NCI-H1048 (cell line): ENCODE measurements at regions not wholly inside any gene's neighbourhood (a gene's known extent, or its start where the extent isn't known, plus 50 kb on each side); places are given as distances from the start of the nearest gene placed in this dataset.
"Not testable (repeated sequence)": the region's sequence is repeated elsewhere in the genome, so short reads cannot be mapped to it uniquely, and the experiment has no call there.

Experiments used
- DNase-seq: peaks from one replicate; lab custom pipeline; 2025; lab: John Stamatoyannopoulos, UW

DNA sequence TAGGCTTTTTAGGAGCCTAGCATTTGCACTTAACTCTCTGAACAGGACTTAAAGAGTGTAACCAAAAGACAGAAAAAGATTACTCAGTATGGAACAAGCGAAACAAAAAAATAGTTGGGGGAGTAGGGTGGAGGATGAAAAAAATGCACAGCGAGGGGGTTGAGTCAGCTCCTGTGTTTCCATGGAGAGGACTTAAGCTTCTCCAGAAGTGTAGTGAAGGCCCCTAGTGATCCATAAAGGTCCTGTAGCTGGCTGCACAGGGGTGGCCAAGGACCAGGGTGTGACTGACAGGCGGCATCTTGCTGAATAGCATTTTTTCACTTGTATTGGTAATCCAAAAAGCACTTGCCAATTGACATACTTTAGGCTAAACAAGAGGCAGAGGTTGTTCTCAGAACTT is 533.9 kb downstream of the RFPL4B start:
- no peak for DNase-seq

DNA sequence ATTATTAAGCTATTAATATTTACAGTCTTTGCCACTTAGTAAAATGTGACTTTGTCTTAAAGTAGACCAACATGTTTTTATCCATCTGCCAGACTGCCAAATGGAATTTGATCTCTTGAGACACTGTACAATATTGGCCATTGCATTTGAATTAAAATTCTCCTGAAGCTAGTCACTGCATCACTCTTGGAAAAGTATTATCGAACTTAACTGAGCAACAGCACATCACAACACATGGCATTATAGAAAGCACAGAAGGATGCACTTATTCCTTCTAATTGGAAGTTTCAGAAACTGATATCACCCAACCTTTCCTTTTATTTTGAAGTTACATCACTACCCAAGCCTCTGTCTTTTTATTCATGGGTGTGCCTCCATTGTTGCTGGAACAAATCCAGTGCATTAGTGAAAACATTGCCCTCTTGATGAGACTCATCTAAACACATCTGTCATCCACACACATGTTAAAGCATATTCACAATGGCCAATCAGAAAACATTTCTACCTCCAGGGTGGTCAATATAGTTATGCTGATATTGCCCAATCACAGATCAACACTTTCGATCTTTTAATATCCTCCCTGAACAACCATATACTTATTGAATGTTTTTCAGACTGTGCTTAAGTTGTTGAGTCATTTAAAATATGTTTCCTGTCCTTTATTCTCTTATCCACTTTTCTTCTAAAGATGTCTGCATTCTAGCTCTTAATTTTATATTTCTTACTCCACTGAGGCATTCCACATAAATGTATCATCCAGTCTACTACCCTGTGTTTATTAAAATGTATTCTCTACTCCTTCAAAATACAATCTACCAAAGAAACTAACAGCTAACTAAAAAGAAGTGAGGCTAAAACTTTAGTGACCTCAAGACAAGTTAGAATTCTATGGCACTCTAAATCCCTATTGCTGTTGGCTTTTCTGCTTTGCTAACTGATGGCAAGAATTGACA is 535.0 kb downstream of the RFPL4B start:
- no peak for DNase-seq

DNA sequence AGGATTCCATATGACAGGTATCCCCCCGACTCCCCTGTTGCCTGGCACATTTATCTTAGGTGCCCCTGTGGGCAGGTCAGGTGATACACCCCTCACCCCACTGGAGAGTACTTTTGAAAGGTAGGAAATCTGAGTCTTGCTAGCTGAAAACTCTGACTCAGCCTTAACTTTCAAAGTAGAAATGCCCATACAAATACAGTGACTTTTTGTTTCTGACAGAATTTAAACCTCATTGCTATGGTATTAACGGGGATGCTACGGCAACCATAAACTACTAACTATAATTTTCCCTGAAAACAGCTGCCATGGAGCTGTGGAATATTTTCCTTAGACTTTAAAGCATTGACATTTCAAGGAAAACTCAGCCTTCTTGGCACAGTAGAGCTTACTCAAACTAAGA is 536.0 kb downstream of the RFPL4B start:
- DNase-seq: no peak

DNA sequence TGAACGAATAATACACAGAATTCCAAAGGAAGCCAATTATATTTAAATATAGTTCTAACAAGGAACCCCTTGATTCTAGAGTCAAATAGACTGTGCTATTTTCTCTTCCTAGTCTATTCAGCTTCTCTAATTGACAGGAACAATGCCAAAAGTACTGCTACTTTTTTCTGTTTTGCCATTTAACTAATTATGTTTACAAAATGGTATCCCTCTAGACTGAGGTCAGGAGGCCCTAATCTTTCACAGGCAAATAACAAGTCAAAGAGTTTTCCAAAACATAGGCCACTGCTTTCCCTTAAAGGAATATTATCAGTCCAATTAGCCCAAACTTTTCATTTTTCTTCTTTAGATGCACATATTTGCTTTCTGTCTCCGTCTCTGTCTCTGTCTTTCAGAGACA is 539.3 kb downstream of the RFPL4B start:
- DNase-seq: no peak

DNA sequence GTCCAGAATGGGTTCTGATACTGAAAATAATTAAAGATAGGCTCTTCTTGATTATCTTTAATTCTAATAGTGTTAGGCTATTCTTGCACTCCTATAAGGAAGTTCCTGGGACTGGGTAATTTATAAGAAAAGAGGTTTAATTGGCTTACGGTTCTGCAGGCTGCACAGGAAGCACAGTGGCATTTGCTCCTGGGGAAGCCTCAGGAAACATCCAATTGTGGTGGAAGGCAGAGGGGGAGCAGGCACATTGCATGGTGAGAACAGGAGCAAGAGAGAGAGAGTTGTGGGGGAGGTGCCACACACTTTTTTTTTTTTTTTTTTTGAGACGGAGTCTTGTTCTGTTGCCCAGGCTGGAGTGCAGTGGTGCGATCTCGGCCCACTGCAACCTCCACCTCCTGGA is 540.3 kb downstream of the RFPL4B start:
- not testable (repeated sequence) for DNase-seq

DNA sequence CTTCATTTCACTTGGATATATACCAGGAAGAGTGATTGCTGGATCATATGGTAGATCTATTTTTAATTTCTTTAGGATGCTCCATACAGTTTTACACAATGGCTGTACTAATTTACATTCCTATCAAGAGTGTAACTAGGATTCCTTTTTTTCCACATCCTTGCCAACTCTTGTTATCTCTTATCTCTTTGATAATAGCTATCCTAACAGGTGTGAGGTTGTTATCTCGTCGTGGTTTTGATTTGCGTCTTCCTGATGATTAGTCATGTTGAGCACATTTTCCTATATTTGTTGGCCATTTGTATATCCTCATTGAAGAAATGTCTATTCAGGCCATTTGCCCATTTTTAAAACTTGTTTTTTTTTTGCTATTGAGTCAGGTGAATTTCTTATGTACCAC is 552.4 kb downstream of the RFPL4B start:
- no peak for DNase-seq

DNA sequence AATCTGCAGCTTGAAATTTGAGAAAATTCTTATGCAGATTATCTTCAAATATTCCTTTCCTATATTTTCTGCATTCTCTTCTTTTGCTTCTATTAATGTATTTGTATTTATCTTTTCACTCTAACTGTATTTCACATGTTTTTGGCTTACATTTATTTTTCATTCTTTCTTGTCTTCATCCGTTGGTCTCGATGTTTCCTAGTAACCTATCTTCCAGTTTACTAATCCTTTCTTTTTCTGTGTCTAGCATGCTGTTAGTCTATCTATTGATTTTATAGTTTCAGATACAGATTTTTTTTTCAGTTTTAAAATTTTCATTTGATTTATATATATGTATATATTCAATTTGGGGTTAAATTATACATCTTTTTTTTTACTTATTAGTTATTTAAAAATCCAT is 556.2 kb downstream of the RFPL4B start:
- no peak for DNase-seq

DNA sequence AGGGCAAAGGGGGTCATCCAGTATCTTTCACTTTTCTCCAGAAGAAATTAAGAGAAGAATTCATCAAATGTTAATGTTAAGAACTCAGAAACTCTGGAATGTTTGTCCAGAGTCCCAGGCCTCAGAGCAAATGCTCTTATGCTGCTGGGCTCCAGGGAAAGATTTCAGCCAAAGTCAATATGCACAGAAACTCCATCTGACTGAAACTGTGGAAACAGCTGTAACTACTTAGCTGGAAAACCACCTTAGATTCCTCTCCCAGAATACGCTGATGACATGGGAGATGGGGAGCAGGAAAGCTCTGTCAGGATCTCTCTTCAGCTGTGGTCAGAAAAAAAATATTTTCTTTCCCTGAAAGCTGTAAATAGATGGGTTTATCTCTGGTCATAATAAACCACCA is 559.6 kb downstream of the RFPL4B start:
- no peak for DNase-seq

DNA sequence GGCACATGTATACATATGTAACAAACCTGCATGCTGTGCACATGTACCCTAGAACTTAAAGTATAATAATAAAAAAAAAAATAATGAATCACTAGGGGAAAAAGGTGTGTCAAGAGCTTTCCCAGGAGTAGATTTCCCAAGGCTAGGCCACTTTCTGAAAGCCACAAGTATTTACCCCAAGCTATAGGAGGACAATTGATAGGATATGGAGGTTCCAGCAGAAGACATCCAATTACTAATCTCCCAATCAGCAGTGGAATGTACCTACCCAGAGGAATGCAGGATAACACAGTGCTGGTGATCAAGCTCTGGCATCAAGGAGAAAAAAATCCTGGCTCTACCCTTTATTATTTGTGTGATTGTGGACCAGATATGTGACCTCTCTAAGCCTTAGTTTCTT is 562.7 kb downstream of the RFPL4B start:
- DNase-seq: no peak

DNA sequence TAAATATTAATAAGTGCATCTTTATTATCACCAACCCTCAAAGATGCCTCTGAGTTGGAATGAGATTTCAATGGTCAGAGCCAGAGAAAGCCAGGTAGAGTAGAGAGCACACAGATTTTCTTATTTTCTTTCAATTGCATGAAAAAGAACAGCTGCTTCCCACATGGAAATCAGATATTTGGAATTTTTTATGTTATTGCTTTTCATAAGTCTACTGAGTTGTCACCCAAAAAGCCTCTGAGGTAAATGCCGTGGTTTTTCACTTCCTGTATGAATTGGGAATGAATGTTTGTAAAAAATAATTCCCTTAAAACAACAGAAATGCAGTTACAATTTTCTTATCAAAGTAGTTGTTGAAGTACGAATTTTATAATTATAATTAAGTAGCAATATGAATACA is 563.1 kb downstream of the RFPL4B start:
- no peak for DNase-seq

DNA sequence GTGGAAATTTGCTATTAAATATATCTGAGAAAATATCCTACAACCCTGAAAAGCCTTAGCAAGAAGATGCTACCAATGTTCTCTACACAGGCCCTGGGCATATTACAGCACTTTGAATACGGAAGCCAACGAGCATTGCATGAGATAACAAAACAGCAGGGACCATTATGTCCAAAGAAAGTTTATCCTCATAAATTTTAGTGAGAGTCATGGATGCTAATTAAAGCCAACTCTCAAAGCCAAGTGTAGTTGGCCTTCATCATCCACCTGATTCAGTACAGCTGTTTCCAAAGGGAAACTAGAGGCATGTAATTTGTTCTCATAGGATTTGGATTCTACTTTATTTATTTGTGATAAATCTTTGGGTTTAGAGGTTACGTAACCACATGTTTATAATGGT is 564.8 kb downstream of the RFPL4B start:
- no peak for DNase-seq

DNA sequence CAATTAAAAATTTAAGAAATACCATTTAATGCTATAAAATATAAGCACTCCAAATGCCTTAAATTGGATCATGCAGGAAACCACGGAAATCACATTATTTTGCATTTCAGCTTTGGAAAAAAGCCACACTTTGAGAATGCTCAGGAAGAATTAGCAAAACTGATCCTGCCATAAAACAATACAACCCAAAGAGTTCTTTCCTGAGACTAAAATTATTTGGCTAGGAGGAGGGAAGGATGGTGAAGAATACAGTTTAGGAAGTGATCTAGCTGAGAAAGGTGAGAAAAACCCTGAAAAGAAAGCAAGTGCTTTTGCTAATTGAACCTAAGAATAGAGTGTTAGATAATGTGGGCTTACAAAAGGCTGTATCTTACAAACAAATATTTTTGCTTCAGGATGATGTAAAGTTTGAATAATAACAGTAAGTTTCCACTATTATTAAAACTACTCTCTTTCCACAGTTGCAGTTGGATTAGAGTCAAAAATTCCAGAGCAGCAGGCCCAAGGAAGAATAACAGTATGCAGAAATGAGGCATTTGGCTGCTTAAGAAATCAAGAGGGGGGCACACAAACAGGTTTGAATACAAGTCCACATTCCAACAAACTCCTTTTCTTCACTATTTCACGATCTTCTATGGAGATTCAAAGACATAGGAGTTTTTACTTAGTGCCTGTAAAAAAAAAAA is 565.4 kb downstream of the RFPL4B start:
- DNase-seq: no peak

DNA sequence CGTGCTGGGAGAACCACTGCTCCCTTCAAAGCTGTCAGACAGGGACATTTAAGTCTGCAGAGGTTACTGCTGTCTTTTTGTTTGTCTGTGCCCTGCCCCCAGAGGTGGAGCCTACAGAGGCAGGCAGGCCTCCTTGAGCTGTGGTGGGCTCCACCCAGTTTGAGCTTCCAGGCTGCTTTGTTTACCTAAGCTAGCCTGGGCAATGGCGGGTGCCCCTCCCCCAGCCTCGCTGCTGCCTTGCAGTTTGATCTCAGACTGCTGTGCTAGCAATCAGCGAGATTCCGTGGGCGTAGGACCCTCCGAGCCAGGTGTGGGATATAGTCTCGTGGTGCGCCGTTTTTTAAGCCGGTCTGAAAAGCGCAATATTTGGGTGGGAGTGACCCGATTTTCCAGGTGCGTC is 572.6 kb downstream of the RFPL4B start:
- not testable (repeated sequence) for DNase-seq

DNA sequence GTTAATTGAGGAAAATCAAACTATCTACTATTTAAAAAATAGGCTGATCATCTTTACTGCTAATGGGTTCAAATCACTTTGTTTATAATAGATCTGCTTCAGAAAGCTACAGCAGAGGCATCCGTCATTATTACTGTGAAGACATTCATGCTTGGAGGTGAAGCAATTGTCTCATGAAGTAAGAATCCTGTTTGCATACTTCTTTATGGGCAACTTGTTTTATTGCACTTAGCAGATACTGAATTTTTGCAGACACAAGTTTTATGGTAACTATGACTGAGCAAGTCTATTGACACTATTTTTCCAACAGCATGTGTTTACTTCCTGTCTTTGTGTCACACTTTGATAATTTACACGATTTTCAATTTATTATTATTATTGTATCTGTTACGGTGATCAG is 573.9 kb downstream of the RFPL4B start:
- no peak for DNase-seq

DNA sequence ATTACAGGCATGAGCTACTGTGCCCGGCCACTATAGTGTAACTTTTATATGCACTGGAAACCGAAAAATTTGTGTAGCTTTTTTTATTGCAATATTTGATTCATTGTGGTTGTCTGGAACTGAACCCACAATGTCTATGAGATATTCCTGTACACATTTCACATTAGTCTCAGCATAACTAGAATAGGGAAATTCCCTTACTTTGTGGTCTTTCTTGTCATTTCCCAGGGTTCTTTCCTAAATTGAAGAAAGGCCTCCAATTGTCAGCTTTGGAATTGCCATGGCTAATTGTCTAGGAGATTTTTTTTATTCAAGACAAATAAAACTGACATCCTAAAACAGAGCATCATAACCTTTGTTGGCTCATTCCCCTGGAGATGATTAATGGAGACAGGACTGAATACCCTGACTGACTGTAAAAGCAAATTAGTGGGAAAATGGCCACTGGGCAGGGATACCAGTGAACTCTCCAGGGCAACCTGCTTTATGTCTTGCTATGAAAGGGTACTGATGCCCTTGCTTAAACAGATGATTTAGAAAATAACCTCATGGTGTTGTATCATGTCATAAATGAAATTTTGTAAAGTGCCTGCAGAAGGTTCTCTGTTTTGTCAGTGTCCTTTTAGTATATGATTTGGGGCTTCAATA is 576.9 kb downstream of the RFPL4B start:
- no peak for DNase-seq

DNA sequence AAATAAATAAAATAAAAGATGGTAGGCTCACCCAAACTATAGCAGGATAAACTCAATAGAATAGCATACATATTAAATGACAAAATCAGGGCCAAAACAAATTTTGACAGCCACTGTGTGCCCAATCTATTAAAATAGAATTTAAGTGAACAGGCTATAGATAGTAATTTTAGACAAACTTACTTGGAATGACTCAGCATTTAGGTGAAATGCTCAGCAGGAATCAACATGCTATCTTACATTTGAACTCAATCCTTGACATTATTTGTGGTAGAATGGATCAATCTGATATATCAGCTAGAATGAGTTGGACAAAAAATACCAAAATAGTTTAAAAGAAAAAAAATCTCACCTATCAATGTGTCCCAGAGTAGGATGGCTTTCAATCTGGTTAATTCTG is 578.6 kb downstream of the RFPL4B start:
- no peak for DNase-seq

DNA sequence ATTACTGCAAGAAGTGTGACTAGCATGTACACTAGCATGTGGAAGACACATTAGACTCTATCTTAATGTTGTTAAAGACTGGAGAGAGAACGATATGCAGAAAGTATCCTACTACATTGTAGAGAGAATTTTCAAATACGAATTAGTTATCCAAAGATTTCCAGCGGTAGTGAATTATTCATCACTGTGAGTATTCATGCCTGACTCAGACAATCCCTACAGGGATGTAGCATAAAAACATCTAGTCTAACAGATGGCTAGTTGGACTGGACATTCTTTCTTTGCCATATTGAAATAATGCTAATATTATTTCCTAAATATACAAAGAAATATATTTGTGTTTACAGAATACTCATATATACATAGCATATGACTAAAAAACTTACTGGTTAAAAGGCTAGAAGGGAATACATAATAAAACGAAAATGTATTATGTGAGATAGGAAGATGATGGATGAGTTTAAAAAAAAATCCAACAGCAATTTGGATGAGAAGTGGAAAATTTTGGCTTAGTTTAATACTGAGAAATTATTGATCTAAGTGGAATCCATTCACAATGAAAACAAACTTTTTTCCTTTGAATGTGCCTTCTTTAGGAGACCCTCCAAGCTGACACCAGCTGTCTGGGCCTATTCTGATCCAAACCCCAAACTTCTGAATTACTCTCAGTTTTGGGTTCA is 580.7 kb downstream of the RFPL4B start:
- DNase-seq: no peak

DNA sequence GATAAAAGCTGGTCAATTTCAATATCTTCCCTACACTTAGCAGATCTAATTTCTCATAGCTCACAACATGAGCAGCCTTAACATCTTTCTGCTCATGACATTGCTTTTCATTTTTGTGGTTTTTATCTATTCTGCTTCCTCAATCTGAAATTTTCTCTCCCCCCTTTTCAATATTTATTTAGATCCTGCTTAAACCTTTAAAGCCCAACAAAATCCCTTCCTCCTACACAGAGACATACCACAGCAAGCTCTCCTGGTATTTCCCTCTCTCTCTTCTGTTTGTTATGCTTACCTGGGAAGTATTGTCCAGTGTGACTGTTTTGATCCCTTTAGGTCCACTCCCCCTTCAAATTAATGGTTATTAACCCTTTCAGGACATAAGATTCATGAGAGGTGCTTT is 582.5 kb downstream of the RFPL4B start:
- DNase-seq: no peak

DNA sequence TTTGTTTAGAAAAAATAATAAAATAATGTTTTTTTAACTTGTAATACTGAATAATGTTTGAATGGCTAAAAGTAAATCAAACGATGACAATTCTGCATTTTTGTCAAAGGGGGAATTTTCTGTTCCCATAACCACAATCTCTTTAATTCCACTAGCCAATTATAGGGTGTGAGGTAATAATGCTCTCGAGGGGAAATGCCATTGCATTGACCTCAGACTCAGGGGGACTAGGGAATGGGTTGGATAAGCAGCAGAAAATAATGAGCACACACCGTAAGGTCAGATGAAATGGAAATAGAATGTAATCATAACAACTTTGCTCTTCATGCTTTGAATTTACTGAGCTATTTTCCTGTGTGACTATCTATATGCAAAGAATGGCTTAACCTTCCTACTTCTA is 584.7 kb downstream of the RFPL4B start:
- no peak for DNase-seq

DNA sequence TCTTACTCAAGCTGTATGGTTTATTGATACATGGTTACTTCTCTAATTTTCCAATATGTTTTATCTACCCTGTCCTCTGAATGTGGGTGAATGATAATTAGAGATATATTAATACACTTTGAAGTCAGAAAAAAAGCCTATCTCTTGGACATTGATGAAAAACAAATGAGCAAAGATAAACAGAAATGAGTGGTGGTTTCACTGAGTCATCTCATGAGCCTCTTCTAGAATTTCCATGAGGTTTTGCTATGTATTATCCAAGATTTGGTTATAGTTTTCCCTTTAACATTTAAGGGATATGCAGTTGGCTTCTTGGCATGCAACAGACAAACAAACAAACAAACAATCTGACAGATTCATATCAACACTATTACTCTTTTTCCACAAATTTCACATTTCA is 586.8 kb downstream of the RFPL4B start:
- no peak for DNase-seq

DNA sequence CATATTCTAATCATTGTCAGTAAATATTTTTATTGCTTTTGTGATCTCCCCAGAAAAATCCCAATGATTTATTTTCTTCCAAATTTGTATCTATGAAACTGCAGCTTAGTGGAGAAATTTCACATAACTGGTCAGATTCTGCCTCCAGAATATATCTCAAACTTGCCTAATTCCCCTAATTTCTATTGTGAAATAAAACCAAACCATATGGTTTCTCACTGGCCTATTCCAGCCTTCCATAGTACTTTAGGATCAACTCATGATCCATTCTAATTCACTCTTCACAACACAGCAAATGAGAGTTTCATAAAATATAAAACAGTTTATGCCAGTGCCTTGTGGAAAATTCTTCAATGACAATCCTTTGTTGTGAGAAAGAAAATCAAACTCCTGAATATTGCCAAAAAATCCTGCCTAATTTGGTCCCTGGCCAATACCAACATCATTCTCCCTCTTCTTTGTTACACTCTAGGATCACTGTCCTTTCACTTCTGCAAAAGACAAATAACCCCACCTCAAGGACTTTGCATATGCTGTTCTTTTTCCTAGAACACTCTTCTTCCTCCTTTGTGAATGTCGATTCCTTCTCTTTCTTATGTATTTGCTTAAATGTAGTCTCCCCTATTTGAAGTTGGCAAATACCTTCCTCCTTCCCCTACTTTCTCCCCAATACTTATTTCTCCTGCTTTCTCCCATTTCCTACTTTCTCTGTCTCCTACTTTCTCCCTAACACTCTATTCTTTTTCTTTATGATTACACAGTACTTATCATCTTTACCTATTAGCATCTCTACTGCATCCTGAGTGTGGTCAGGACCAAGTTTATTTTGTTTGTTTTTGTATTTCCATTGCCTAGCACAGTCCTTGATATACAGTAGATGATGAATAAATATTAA is 587.5 kb downstream of the RFPL4B start:
- no peak for DNase-seq
